Liver (tissue), 8 donors: ENCODE measurements at regions not wholly inside any gene's neighbourhood (a gene's known extent, or its start where the extent isn't known, plus 50 kb on each side); places are given as distances from the start of the nearest gene placed in this dataset.

ENCODE experiments used
- DNase-seq: peaks from one replicate; pipeline ENCODE4 v3.0.0-alpha.2; 2017; ENCODE audit warnings: low spot score
- H3K27ac ChIP-seq, 2 donors: one replicate each; pipeline ENCODE4 v1.7.0; 2013; ENCODE audit warnings: inconsistent platforms in 2 of 2, low read length in 2 of 2, control low read depth in 1 of 2, low read depth in 1 of 2, mild to moderate bottlenecking in 1 of 2
- H3K27me3 ChIP-seq, 4 donors: one replicate each; pipeline versions ENCODE4 v1.6.1 to v1.7.0; 2013; ENCODE audit warnings: low read length in 3 of 4, inconsistent platforms in 1 of 4, mild to moderate bottlenecking in 1 of 4, moderate library complexity in 1 of 4; ENCODE audit not compliant: control insufficient read depth in 4 of 4, insufficient read depth in 4 of 4
- H3K36me3 ChIP-seq, 4 donors: one replicate each; pipeline versions ENCODE4 v1.6.1 to v1.7.0; 2013; ENCODE audit warnings: low read length in 3 of 4, mild to moderate bottlenecking in 3 of 4, low read depth in 1 of 4, moderate library complexity in 1 of 4; ENCODE audit not compliant: control insufficient read depth in 4 of 4, insufficient read depth in 3 of 4
- H3K4me1 ChIP-seq, 4 donors: one replicate each; pipeline versions ENCODE4 v1.6.1 to v1.7.0; 2013; ENCODE audit warnings: low read length in 3 of 4, mild to moderate bottlenecking in 3 of 4, moderate library complexity in 1 of 4; ENCODE audit not compliant: control insufficient read depth in 4 of 4, insufficient read depth in 4 of 4
- H3K4me3 ChIP-seq, 3 donors: one replicate each; pipeline versions ENCODE4 v1.6.1 to v1.7.0; 2013; ENCODE audit warnings: low read length in 3 of 3, control low read depth in 1 of 3, low read depth in 1 of 3, mild to moderate bottlenecking in 1 of 3
- H3K9ac ChIP-seq, 2 donors: one replicate each; pipeline ENCODE4 v1.7.0; 2013; ENCODE audit warnings: low read length in 2 of 2, mild to moderate bottlenecking in 2 of 2, moderate library complexity in 2 of 2, control low read depth in 1 of 2, low read depth in 1 of 2
- H3K9me3 ChIP-seq, 4 donors: one replicate each; pipeline versions ENCODE4 v1.6.1 to v1.7.0; 2013; ENCODE audit warnings: low read length in 3 of 4; ENCODE audit not compliant: control insufficient read depth in 4 of 4
- CTCF ChIP-seq: fragments of 150-350 bp; IDR thresholded peaks from 2 replicates; pipeline ENCODE4 v1.5.1; 2017; ENCODE audit warnings: improper control_type of control experiment, low read depth, low read length; ENCODE audit not compliant: missing input control
- EGR1 ChIP-seq, 2 donors: IDR thresholded peaks; 2 replicates each; pipeline ENCODE4 v1.6.1; 2016 to 2018; ENCODE audit warnings: antibody characterized with exemption in 2 of 2, low read depth in 2 of 2
- FOXA1 ChIP-seq: IDR thresholded peaks from 2 replicates; pipeline ENCODE4 v1.6.1; 2016; ENCODE audit warnings: antibody characterized with exemption
- FOXA2 ChIP-seq: IDR thresholded peaks from 2 replicates; pipeline ENCODE4 v1.6.1; 2016; ENCODE audit warnings: antibody characterized with exemption
- GABPA ChIP-seq, 2 donors: IDR thresholded peaks in 1 of 2; conservative IDR thresholded peaks in 1 of 2; 2 replicates each; pipeline ENCODE4 v1.6.1; 2016; ENCODE audit warnings: antibody characterized with exemption in 2 of 2, mild to moderate bottlenecking in 1 of 2, moderate library complexity in 1 of 2
- HNF4A ChIP-seq, 2 donors: conservative IDR thresholded peaks; 2 replicates each; pipeline ENCODE4 v1.6.1; 2016; ENCODE audit warnings: antibody characterized with exemption in 2 of 2, mild to moderate bottlenecking in 2 of 2
- HNF4G ChIP-seq: IDR thresholded peaks from 2 replicates; pipeline ENCODE4 v1.6.1; 2016; ENCODE audit warnings: antibody characterized with exemption
- JUND ChIP-seq, 2 donors: IDR thresholded peaks; 2 replicates each; pipeline ENCODE4 v1.6.1; 2016; ENCODE audit warnings: antibody characterized with exemption in 2 of 2
- MAX ChIP-seq: IDR thresholded peaks from 2 replicates; pipeline ENCODE4 v1.6.1; 2016; ENCODE audit warnings: antibody characterized with exemption
- NR2F2 ChIP-seq: IDR thresholded peaks from 2 replicates; pipeline ENCODE4 v1.6.1; 2016; ENCODE audit warnings: antibody characterized with exemption
- REST ChIP-seq: IDR thresholded peaks from 2 replicates; pipeline ENCODE4 v1.6.1; 2016; ENCODE audit warnings: antibody characterized with exemption, mild to moderate bottlenecking
- RXRA ChIP-seq, 2 donors: IDR thresholded peaks; 2 replicates each; pipeline ENCODE4 v1.6.1; 2017 to 2018; ENCODE audit warnings: antibody characterized with exemption in 2 of 2, mild to moderate bottlenecking in 1 of 2
- SP1 ChIP-seq: IDR thresholded peaks from 2 replicates; pipeline ENCODE4 v1.6.1; 2018; ENCODE audit warnings: antibody characterized with exemption, mild to moderate bottlenecking
- TAF1 ChIP-seq: conservative IDR thresholded peaks from 2 replicates; pipeline ENCODE4 v1.6.1; 2016; ENCODE audit warnings: antibody characterized with exemption, mild to moderate bottlenecking
- YY1 ChIP-seq: IDR thresholded peaks from 2 replicates; pipeline ENCODE4 v1.6.1; 2016; ENCODE audit warnings: antibody characterized with exemption, mild to moderate bottlenecking
- WGBS: extraction: QIAGEN DNeasy Blood & Tissue Kit; methylation state at CpG from one replicate; pipeline ENCODE4 v1.1.7; 2013; 5-methylcytosine and 5-hydroxymethylcytosine counted together
- TF ChIP-seq, protein P1 (sequence below): IDR thresholded peaks from 2 replicates; pipeline ENCODE4 v1.6.1; 2016; ENCODE audit warnings: antibody characterized with exemption
- TF ChIP-seq, protein P2 (sequence below): IDR thresholded peaks from 2 replicates; pipeline ENCODE4 v1.6.1; 2016; ENCODE audit warnings: antibody characterized with exemption
- donor health status: healthy.
- donor health status: healthy.
- donor health status: healthy.
- donor health status: healthy.
- donor health status: healthy.

- peaks cover 0 to 18% (median 8%) of the 10 kb centered on the region in 4 donors for H3K27me3 ChIP-seq
- peak overlapping the region; percentile 9 to 27 (median 27) for H3K4me3 ChIP-seq
- H3K9me3 ChIP-seq = no peaks in the 10 kb centered on the region
- DNase-seq = no peak
- H3K27ac ChIP-seq = no peak overlapping the region
- TF ChIP-seq REST (no peak), EGR1 (IDR thresholded peaks at IDR 0.05; ENCODE audit: low read depth in 2 of 2) (no peak), SP1 (no peak), NR2F2 (no peak), HNF4A (conservative IDR thresholded peaks at IDR 0.05) (no peak), FOXA2 (no peak), FOXA1 (no peak), HNF4G (no peak), CTCF (no peak), MAX (no peak), TAF1 (no peak), JUND (IDR thresholded peaks at IDR 0.05) (no peak), RXRA (IDR thresholded peaks at IDR 0.05) (no peak), YY1 (no peak), GABPA (IDR thresholded peaks at IDR 0.05 in 1 of 2, conservative IDR thresholded peaks at IDR 0.05 in 1 of 2) (no peak)
- TF ChIP-seq, protein P1, sequence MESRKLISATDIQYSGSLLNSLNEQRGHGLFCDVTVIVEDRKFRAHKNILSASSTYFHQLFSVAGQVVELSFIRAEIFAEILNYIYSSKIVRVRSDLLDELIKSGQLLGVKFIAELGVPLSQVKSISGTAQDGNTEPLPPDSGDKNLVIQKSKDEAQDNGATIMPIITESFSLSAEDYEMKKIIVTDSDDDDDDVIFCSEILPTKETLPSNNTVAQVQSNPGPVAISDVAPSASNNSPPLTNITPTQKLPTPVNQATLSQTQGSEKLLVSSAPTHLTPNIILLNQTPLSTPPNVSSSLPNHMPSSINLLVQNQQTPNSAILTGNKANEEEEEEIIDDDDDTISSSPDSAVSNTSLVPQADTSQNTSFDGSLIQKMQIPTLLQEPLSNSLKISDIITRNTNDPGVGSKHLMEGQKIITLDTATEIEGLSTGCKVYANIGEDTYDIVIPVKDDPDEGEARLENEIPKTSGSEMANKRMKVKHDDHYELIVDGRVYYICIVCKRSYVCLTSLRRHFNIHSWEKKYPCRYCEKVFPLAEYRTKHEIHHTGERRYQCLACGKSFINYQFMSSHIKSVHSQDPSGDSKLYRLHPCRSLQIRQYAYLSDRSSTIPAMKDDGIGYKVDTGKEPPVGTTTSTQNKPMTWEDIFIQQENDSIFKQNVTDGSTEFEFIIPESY = no peak
- TF ChIP-seq, protein P2, sequence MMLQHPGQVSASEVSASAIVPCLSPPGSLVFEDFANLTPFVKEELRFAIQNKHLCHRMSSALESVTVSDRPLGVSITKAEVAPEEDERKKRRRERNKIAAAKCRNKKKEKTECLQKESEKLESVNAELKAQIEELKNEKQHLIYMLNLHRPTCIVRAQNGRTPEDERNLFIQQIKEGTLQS = no peak
- H3K36me3 ChIP-seq = no peaks in the 10 kb centered on the region
- peaks cover 20 to 39% (median 36%) of the 10 kb centered on the region in 4 donors for H3K4me1 ChIP-seq
- whole genome bisulfite sequencing = 1% methylated on average over 72 of the region's 72 CpGs
- H3K9ac ChIP-seq = no peak overlapping the region
Measured at GRCh38 chr12:107318806-107319532, 225.6 kb upstream of the CRY1 start.
